ENCODE measurements at regions not wholly inside any gene's neighbourhood (a gene's known extent, or its start where the extent isn't known, plus 50 kb on each side); places are given as distances from the start of the nearest gene placed in this dataset.

- no peak for DNase-seq
- H3K4me1 ChIP-seq (ENCODE audit: control insufficient read depth, insufficient read depth, low read length): no peaks in the 10 kb centered on the region
- no peaks in the 10 kb centered on the region for H3K27me3 Mint-ChIP-seq (ENCODE audit: insufficient read depth)
- H3K27ac Mint-ChIP-seq: no peak overlapping the region
- no peaks in the 10 kb centered on the region for H3K9me3 ChIP-seq (ENCODE audit: control insufficient read depth, low read length)
- no peak overlapping the region for H3K4me3 ChIP-seq (ENCODE audit: low read length)
- no peak overlapping the region for H3K4me3 Mint-ChIP-seq
- H3K9ac ChIP-seq (ENCODE audit: extremely low read depth, low read length, poor library complexity, severe bottlenecking): no peak overlapping the region
- TF ChIP-seq CTCF (conservative IDR thresholded peaks at IDR 0.05): no peak
- no peaks in the 10 kb centered on the region for H3K27me3 ChIP-seq (ENCODE audit: control insufficient read depth, insufficient read depth, low read length, poor library complexity, severe bottlenecking)
- H3K36me3 Mint-ChIP-seq (ENCODE audit: low read depth): no peaks in the 10 kb centered on the region
- H3K9me3 Mint-ChIP-seq: no peaks in the 10 kb centered on the region
- no peaks in the 10 kb centered on the region for H3K4me1 Mint-ChIP-seq
- WGBS, 2 experiments (ENCODE audit: insufficient coverage in 1 of 2, insufficient read length in 1 of 2): no CpG with 5 or more reads among the region's 2 CpGs
- H3K27ac ChIP-seq (ENCODE audit: low read depth, low read length): no peak overlapping the region
- no peaks in the 10 kb centered on the region for H3K36me3 ChIP-seq (ENCODE audit: control insufficient read depth, insufficient read depth, low read length)
Measured at GRCh38 chr14:41490323-41490722, 116.4 kb upstream of the LRFN5 start.

- DNase-seq: no peak
- Mint-ChIP-seq H3K4me1 (no peaks in the 10 kb centered on the region), H3K27ac (no peak overlapping the region), H3K27me3 (ENCODE audit: insufficient read depth) (no peaks in the 10 kb centered on the region), H3K9me3 (no peaks in the 10 kb centered on the region), H3K4me3 (no peak overlapping the region), H3K36me3 (ENCODE audit: low read depth) (no peaks in the 10 kb centered on the region)
- TF ChIP-seq CTCF (conservative IDR thresholded peaks at IDR 0.05): no peak
- Histone ChIP-seq H3K27me3 (ENCODE audit: control insufficient read depth, insufficient read depth, low read length, poor library complexity, severe bottlenecking) (no peaks in the 10 kb centered on the region), H3K36me3 (ENCODE audit: control insufficient read depth, insufficient read depth, low read length) (no peaks in the 10 kb centered on the region), H3K4me3 (ENCODE audit: low read length) (no peak overlapping the region), H3K9ac (ENCODE audit: extremely low read depth, low read length, poor library complexity, severe bottlenecking) (no peak overlapping the region), H3K27ac (ENCODE audit: low read depth, low read length) (no peak overlapping the region), H3K9me3 (ENCODE audit: control insufficient read depth, low read length) (no peaks in the 10 kb centered on the region), H3K4me1 (ENCODE audit: control insufficient read depth, insufficient read depth, low read length) (no peaks in the 10 kb centered on the region)
Measured at GRCh38 chr14:41489315-41489972, 117.2 kb upstream of the LRFN5 start.

- Mint-ChIP-seq H3K9me3 (no peaks in the 10 kb centered on the region), H3K27ac (no peak overlapping the region)
- no peaks in the 10 kb centered on the region for H3K27me3 ChIP-seq (ENCODE audit: control insufficient read depth, insufficient read depth, low read length, poor library complexity, severe bottlenecking)
Measured at GRCh38 chr14:41488401-41488800, 118.3 kb upstream of the LRFN5 start.

More at GRCh38 chr14:41488401-41488800, 118.3 kb upstream of the LRFN5 start:
- no peaks in the 10 kb centered on the region for H3K36me3 ChIP-seq (ENCODE audit: control insufficient read depth, insufficient read depth, low read length)
- DNase-seq: no peak
- TF ChIP-seq CTCF (conservative IDR thresholded peaks at IDR 0.05): no peak
- no peaks in the 10 kb centered on the region for H3K36me3 Mint-ChIP-seq (ENCODE audit: low read depth)
- H3K4me1 ChIP-seq (ENCODE audit: control insufficient read depth, insufficient read depth, low read length): no peaks in the 10 kb centered on the region
- H3K9me3 ChIP-seq (ENCODE audit: control insufficient read depth, low read length): no peaks in the 10 kb centered on the region
- WGBS, 2 experiments (ENCODE audit: insufficient coverage in 1 of 2, insufficient read length in 1 of 2): 96 to 100% methylated on average over 1 of the region's 1 CpG
- no peaks in the 10 kb centered on the region for H3K4me1 Mint-ChIP-seq
- no peak overlapping the region for H3K4me3 ChIP-seq (ENCODE audit: low read length)
- no peak overlapping the region for H3K9ac ChIP-seq (ENCODE audit: extremely low read depth, low read length, poor library complexity, severe bottlenecking)
- no peak overlapping the region for H3K27ac ChIP-seq (ENCODE audit: low read depth, low read length)
- H3K27me3 Mint-ChIP-seq (ENCODE audit: insufficient read depth): no peaks in the 10 kb centered on the region
- H3K4me3 Mint-ChIP-seq: no peak overlapping the region
